Bronchial epithelial cell (primary cell): ENCODE measurements at regions not wholly inside any gene's neighbourhood (a gene's known extent, or its start where the extent isn't known, plus 50 kb on each side); places are given as distances from the start of the nearest gene placed in this dataset.

Source experiments
- DNase-seq: peaks from one replicate; pipeline ENCODE4 v3.0.0-alpha.2; 2010; ENCODE audit warnings: low read depth
- FAIRE-seq: peaks from 2 replicates; lab custom pipeline; 2011; peaks lifted over from hg19 to GRCh38; lab: Jason Lieb, UNC
- H3K27me3 ChIP-seq: 2 replicates; pipeline ENCODE4 v1.5.1; 2011; ENCODE audit warnings: low read length; ENCODE audit not compliant: control insufficient read depth, insufficient read depth
- H3K36me3 ChIP-seq: 2 replicates; pipeline ENCODE4 v1.5.1; 2011; ENCODE audit warnings: low read length; ENCODE audit not compliant: control insufficient read depth, insufficient read depth
- H3K4me3 ChIP-seq: 2 replicates; pipeline ENCODE4 v1.5.1; 2011; ENCODE audit warnings: mild to moderate bottlenecking, low read depth, low read length, control low read depth
- TF ChIP-seq, protein P1 (sequence below): IDR thresholded peaks from 2 replicates; pipeline ENCODE4 v1.5.1; 2011; ENCODE audit warnings: mild to moderate bottlenecking, moderate library complexity, low read length, control low read depth, inconsistent platforms; ENCODE audit not compliant: insufficient read depth, severe bottlenecking

DNA sequence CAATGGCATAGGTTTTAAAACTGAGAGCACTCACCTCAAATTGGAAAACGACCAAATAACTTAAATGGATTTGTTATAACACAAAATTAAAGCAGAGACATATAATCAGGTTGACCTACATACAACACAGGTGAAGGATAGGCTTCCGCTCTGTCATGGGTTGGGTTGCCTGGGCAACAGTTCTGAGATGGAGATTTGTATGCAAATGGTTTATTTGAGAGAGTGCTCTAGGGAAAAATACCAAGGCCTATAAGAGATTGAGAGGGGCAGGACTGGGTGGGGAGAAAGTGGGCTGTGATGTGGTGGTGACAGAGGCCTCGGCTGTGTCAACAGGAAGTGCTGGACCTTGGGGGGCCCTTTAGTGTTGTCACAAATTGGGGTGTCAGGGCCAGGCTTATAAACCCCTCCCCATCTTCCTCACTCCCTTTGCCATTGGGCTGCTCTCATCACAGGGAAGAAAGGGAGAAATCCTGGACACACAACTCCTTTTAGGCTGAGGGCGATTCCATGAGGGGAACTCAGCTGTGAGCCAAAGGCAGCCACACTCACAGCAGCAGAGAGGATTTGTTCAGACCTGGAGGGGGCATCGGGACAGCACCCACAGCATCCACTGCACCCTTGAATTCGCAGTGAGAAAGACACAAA is 105.4 kb upstream of the LYZL1 start:
- H3K4me3 ChIP-seq: no peak overlapping the region
- DNase-seq: no peak
- no peak for FAIRE-seq
- no peaks in the 10 kb centered on the region for H3K27me3 ChIP-seq
- H3K36me3 ChIP-seq: no peaks in the 10 kb centered on the region
- TF ChIP-seq, protein P1, sequence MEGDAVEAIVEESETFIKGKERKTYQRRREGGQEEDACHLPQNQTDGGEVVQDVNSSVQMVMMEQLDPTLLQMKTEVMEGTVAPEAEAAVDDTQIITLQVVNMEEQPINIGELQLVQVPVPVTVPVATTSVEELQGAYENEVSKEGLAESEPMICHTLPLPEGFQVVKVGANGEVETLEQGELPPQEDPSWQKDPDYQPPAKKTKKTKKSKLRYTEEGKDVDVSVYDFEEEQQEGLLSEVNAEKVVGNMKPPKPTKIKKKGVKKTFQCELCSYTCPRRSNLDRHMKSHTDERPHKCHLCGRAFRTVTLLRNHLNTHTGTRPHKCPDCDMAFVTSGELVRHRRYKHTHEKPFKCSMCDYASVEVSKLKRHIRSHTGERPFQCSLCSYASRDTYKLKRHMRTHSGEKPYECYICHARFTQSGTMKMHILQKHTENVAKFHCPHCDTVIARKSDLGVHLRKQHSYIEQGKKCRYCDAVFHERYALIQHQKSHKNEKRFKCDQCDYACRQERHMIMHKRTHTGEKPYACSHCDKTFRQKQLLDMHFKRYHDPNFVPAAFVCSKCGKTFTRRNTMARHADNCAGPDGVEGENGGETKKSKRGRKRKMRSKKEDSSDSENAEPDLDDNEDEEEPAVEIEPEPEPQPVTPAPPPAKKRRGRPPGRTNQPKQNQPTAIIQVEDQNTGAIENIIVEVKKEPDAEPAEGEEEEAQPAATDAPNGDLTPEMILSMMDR: no peak

DNA sequence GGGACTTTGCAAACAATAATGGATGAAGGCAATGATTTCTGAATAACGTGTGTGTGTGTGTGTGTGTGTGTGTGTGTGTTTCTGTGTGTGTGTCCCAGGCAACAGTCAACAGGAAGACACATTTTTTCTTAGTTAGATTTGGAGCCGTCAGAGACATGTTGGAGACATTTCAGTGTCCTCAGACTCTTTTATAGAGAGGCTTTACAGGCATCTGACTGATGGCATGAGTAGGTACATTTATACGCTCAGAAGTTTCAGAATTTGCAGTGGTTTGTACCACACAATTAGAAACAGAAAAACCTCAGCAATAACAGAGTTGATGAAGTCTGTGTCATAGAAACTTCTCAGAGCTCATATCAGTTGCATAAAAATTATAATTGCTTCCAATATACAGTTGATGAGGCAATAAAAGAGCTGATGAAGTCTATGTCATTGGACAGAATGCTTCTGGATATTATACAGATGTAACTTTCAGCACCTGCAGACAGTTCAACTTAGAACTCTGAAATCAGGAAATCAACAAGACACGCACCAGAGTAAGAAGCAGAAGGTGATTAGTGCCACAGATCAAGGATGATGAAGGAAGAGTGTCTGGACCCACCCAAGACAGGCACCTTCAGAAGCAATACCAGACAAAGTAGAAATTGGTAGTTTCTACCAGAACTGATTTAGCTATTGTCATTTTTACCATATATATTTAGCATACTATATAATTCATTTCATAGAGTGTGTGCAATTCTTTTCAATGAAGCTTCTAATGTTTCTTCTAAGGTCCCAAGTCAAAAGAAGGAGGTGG is 104.5 kb upstream of the LYZL1 start:
- DNase-seq: no peak
- H3K4me3 ChIP-seq: no peak overlapping the region
- H3K36me3 ChIP-seq: no peaks in the 10 kb centered on the region
- no peaks in the 10 kb centered on the region for H3K27me3 ChIP-seq
- peak; percentile 7 for FAIRE-seq
- TF ChIP-seq, protein P1: no peak

DNA sequence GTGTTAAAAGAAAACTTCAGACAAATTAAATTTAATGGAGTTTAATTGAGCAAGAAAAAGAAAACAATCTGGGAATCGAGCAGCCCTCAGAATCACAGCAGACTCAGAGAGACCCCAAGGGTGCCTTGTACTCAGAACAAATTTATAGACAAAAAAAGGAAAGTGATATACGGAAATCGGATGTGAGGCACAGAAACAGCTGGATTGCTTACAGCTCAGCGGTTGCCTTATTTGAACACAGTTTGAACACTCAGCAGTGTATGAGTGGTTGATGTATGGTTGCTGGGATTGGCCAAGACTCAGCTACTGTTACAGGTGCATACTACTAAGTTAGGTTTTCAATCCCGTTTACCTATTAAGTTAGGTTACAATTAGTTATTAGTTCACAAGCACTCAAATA is 103.8 kb upstream of the LYZL1 start:
- FAIRE-seq (no peak), DNase-seq (no peak)
- no peaks in the 10 kb centered on the region for H3K27me3 ChIP-seq
- TF ChIP-seq, protein P1: no peak
- H3K36me3 ChIP-seq: no peaks in the 10 kb centered on the region
- H3K4me3 ChIP-seq: no peak overlapping the region

DNA sequence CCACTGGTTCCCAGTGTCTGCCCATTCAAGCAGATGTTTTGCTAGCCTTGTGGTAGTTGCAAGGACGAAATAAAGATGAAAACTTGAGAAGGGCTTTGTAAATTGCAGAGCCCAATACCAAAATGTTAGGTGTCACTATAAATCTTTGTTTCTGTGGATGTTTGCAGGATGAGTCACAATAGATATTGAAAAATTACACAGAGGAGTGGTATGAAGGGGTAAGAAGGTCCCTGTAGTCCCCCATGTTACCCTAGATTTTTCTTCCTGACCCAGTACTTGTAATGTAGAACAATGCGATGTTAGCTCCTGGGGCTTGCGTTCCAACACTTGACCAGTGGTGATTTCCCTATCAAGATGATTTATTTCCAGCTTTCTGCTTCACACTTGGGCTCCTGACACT is 102.6 kb upstream of the LYZL1 start:
- Histone ChIP-seq H3K36me3 (no peaks in the 10 kb centered on the region), H3K27me3 (no peaks in the 10 kb centered on the region), H3K4me3 (no peak overlapping the region)
- TF ChIP-seq, protein P1: no peak
- FAIRE-seq (no peak), DNase-seq (no peak)

DNA sequence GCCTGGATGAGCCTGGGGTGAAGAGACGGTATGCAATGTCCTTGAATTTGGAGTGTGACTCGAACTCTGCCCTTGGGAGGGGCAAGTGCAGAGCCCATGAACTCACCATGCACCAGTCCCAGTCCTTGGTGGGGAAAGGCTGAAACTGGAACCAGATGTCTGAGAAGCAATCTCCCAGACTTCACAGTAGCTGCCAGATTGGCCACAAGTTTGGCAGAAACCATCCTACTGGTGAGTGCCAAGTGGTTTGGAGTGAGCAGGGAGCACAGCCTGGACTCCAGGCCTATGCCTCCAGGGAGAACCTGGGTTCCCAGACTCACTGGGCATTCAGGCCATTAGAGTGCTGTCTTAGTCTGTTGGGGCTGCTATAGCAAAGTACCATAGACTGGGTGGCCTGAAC is 99.6 kb upstream of the LYZL1 start:
- no peak for DNase-seq
- Histone ChIP-seq H3K36me3 (no peaks in the 10 kb centered on the region), H3K27me3 (no peaks in the 10 kb centered on the region), H3K4me3 (no peak overlapping the region)
- no peak for FAIRE-seq
- TF ChIP-seq, protein P1: no peak
